ENCODE measurements at regions not wholly inside any gene's neighbourhood (a gene's known extent, or its start where the extent isn't known, plus 50 kb on each side); places are given as distances from the start of the nearest gene placed in this dataset.

- no peaks in the 10 kb centered on the region for H3K4me1 ChIP-seq (ENCODE audit: control insufficient read depth, insufficient read depth, low read length)
- TF ChIP-seq ZNF514 (tag by site-specific recombination; IDR thresholded peaks at IDR 0.05) = no peak
- TF ChIP-seq ZNF692 (tag by site-specific recombination; IDR thresholded peaks at IDR 0.05) = no peak
- TF ChIP-seq ZNF112 (tag by site-specific recombination; IDR thresholded peaks at IDR 0.05) = no peak
- TF ChIP-seq ZNF280D (tag by site-specific recombination; IDR thresholded peaks at IDR 0.05) = no peak
- no peak for TF ChIP-seq MYNN (tag by site-specific recombination; IDR thresholded peaks at IDR 0.05; ENCODE audit: borderline replicate concordance)
- TF ChIP-seq ZBTB26 (tag by site-specific recombination; optimal IDR thresholded peaks at IDR 0.05) = no peak
- no peak for TF ChIP-seq ZNF501 (tag by site-specific recombination; IDR thresholded peaks at IDR 0.05)
- TF ChIP-seq REST (tag by site-specific recombination; IDR thresholded peaks at IDR 0.05) = no peak
- TF ChIP-seq GLI2 (tag by site-specific recombination; IDR thresholded peaks at IDR 0.05; ENCODE audit: borderline replicate concordance, low read depth) = no peak
- TF ChIP-seq ZNF280C (tag by site-specific recombination; IDR thresholded peaks at IDR 0.05) = no peak
- no peak for TF ChIP-seq ZEB2 (tag by site-specific recombination; IDR thresholded peaks at IDR 0.05)
- no peak for TF ChIP-seq ZNF132 (tag by site-specific recombination; IDR thresholded peaks at IDR 0.05; ENCODE audit: borderline replicate concordance)
- TF ChIP-seq RBAK (tag by site-specific recombination; IDR thresholded peaks at IDR 0.05) = no peak
- TF ChIP-seq ZNF843 (tag by site-specific recombination; IDR thresholded peaks at IDR 0.05) = no peak
- TF ChIP-seq ZBTB44 (tag by site-specific recombination; IDR thresholded peaks at IDR 0.05) = no peak
- no peak for TF ChIP-seq ZBTB48 (tag by site-specific recombination; IDR thresholded peaks at IDR 0.05)
- H3K36me3 ChIP-seq (ENCODE audit: control insufficient read depth in 2 of 2, insufficient read depth in 1 of 2, low read length in 2 of 2) = no peaks in the 10 kb centered on the region
- no peak overlapping the region for H3K4me3 ChIP-seq (ENCODE audit: low read depth, low read length)
- ChIA-PET CTCF (no interaction called here), POLR2A (no interaction called here)
- H3K9me3 ChIP-seq (ENCODE audit: control insufficient read depth, insufficient read depth, low read depth, low read length) = no peaks in the 10 kb centered on the region
- H3K27ac ChIP-seq (ENCODE audit: extremely low read depth, low read depth, low read length) = no peak overlapping the region
These were observed 420.7 kb downstream of the SI start for GRCh38 chr3:164657631-164658030.

Measured in HEK293 (cell line).